Hepatocyte (in vitro differentiated cells): ENCODE measurements at regions not wholly inside any gene's neighbourhood (a gene's known extent, or its start where the extent isn't known, plus 50 kb on each side); places are given as distances from the start of the nearest gene placed in this dataset.

ENCODE experiments used
- DNase-seq: peaks from one replicate; pipeline ENCODE4 v3.0.0-alpha.2; 2016; ENCODE audit warnings: low spot score
- H2AFZ ChIP-seq: fragments of 200-600 bp; sonication (generic); 2 replicates; pipeline ENCODE4 v1.6.0; 2016; ENCODE audit warnings: antibody characterized with exemption, mild to moderate bottlenecking
- H3K27ac ChIP-seq: fragments of 200-600 bp; sonication (generic); 2 replicates; pipeline ENCODE4 v1.5.1; 2016; ENCODE audit warnings: mild to moderate bottlenecking
- H3K27me3 ChIP-seq: fragments of 200-600 bp; sonication (generic); 2 replicates; pipeline ENCODE4 v1.6.1; 2016
- H3K36me3 ChIP-seq: fragments of 200-600 bp; sonication (generic); replicated peaks from 2 replicates; pipeline ENCODE4 v1.5.1; 2016; ENCODE audit warnings: low read depth; ENCODE audit not compliant: insufficient read depth
- H3K4me1 ChIP-seq: fragments of 200-600 bp; sonication (generic); 2 replicates; pipeline ENCODE4 v1.5.1; 2016; ENCODE audit warnings: mild to moderate bottlenecking, moderate library complexity; ENCODE audit not compliant: insufficient read depth
- H3K4me2 ChIP-seq: fragments of 200-600 bp; sonication (generic); 2 replicates; pipeline ENCODE4 v1.6.0; 2016
- H3K4me3 ChIP-seq: fragments of 200-600 bp; sonication (generic); 2 replicates; pipeline ENCODE4 v1.5.1; 2016; ENCODE audit warnings: mild to moderate bottlenecking
- H3K79me2 ChIP-seq: fragments of 200-600 bp; sonication (generic); 2 replicates; pipeline ENCODE4 v1.6.0; 2017; ENCODE audit warnings: mild to moderate bottlenecking
- H3K9me2 ChIP-seq: fragments of 200-600 bp; sonication (generic); replicated peaks from 2 replicates; pipeline ENCODE4 v1.6.0; 2017; ENCODE audit warnings: mild to moderate bottlenecking; ENCODE audit not compliant: insufficient read depth
- H3K9me3 ChIP-seq: fragments of 200-600 bp; sonication (generic); 2 replicates; pipeline ENCODE4 v1.5.1; 2016; ENCODE audit warnings: low read depth, mild to moderate bottlenecking
- H4K20me1 ChIP-seq: fragments of 200-600 bp; sonication (generic); 2 replicates; pipeline ENCODE4 v1.6.0; 2016; ENCODE audit warnings: mild to moderate bottlenecking; ENCODE audit not compliant: insufficient read depth, poor library complexity, severe bottlenecking
- CTCF ChIP-seq: fragments of 200-600 bp; sonication (generic); IDR thresholded peaks from 2 replicates; pipeline ENCODE4 v1.5.1; 2016; ENCODE audit warnings: antibody characterized with exemption, mild to moderate bottlenecking; ENCODE audit not compliant: poor library complexity
- EZH2 ChIP-seq: fragments of 200-600 bp; sonication (generic); IDR thresholded peaks from 2 replicates; pipeline ENCODE4 v1.6.1; 2016; ENCODE audit warnings: antibody characterized with exemption, mild to moderate bottlenecking, borderline replicate concordance
- EZH2phosphoT487 ChIP-seq: fragments of 200-600 bp; sonication (generic); IDR thresholded peaks from one replicate; pipeline ENCODE4 v1.6.1; 2018; ENCODE audit warnings: antibody characterized with exemption, mild to moderate bottlenecking, low read depth, moderate library complexity; ENCODE audit not compliant: unreplicated experiment, severe bottlenecking
- WGBS: methylation state at CpG from one replicate; pipeline ENCODE4 v1.1.6; 2016; ENCODE audit warnings: low lambda C conversion rate; ENCODE audit errors: missing lambda C conversion rate; 5-methylcytosine and 5-hydroxymethylcytosine counted together

- no peak overlapping the region for H3K27ac ChIP-seq
Observed at GRCh38 chr11:111046291-111046690, 199.2 kb upstream of the POU2AF2 start.

GRCh38 chr11:111045874-111046273 lies 199.7 kb upstream of the POU2AF2 start:
- Histone ChIP-seq H3K36me3 (no peaks in the 10 kb centered on the region), H2AFZ (no peak overlapping the region), H3K9me2 (no peaks in the 10 kb centered on the region), H3K27ac (no peak overlapping the region), H3K4me2 (no peak overlapping the region), H3K4me1 (no peaks in the 10 kb centered on the region), H3K79me2 (no peaks in the 10 kb centered on the region), H3K9me3 (no peaks in the 10 kb centered on the region), H3K4me3 (no peak overlapping the region), H4K20me1 (no peaks in the 10 kb centered on the region), H3K27me3 (no peaks in the 10 kb centered on the region)
- DNase-seq, result no peak
- TF ChIP-seq EZH2, result no peak
- TF ChIP-seq CTCF, result no peak
- no peak for TF ChIP-seq EZH2phosphoT487
- 100% methylated on average over 1 of the region's 1 CpG for WGBS

More at GRCh38 chr11:111046291-111046690, 199.2 kb upstream of the POU2AF2 start:
- no peak for TF ChIP-seq CTCF
- TF ChIP-seq EZH2phosphoT487, result no peak
- no peak for TF ChIP-seq EZH2
- no peak overlapping the region for H2AFZ ChIP-seq
- H3K9me3 ChIP-seq, result no peaks in the 10 kb centered on the region
- no peaks in the 10 kb centered on the region for H3K9me2 ChIP-seq
- H3K27me3 ChIP-seq, result no peaks in the 10 kb centered on the region
- no peak overlapping the region for H3K4me3 ChIP-seq
- no peaks in the 10 kb centered on the region for H3K79me2 ChIP-seq
- no peaks in the 10 kb centered on the region for H4K20me1 ChIP-seq
- DNase-seq, result no peak
- H3K36me3 ChIP-seq, result no peaks in the 10 kb centered on the region
- WGBS, result 56% methylated on average over 2 of the region's 2 CpGs
- H3K4me2 ChIP-seq, result no peak overlapping the region
- no peaks in the 10 kb centered on the region for H3K4me1 ChIP-seq

GRCh38 chr11:111045407-111045803 lies 200.1 kb upstream of the POU2AF2 start:
- no peaks in the 10 kb centered on the region for H3K9me2 ChIP-seq
- no peaks in the 10 kb centered on the region for H4K20me1 ChIP-seq
- no peaks in the 10 kb centered on the region for H3K79me2 ChIP-seq
- no peaks in the 10 kb centered on the region for H3K36me3 ChIP-seq
- DNase-seq, result no peak
- TF ChIP-seq CTCF (no peak), EZH2 (no peak), EZH2phosphoT487 (no peak)
- H3K27me3 ChIP-seq, result no peaks in the 10 kb centered on the region
- H3K4me1 ChIP-seq, result no peaks in the 10 kb centered on the region
- no peak overlapping the region for H2AFZ ChIP-seq
- H3K4me3 ChIP-seq, result no peak overlapping the region
- no peak overlapping the region for H3K4me2 ChIP-seq
- no peaks in the 10 kb centered on the region for H3K9me3 ChIP-seq
- H3K27ac ChIP-seq, result no peak overlapping the region
